ENCODE measurements at regions not wholly inside any gene's neighbourhood (a gene's known extent, or its start where the extent isn't known, plus 50 kb on each side); places are given as distances from the start of the nearest gene placed in this dataset.

GRCh38 chr10:90592638-90593302 is 265.1 kb downstream of the HTR7 start:
- TF ChIP-seq CTCF (IDR thresholded peaks at IDR 0.05) (no peak), POLR2AphosphoS5 (IDR thresholded peaks at IDR 0.05) (no peak), POLR2A (IDR thresholded peaks at IDR 0.05) (no peak), EP300 (IDR thresholded peaks at IDR 0.05) (no peak)

All from sigmoid colon (tissue), 4 donors.